Activated T-cell treated with anti-CD3 and anti-CD28 coated beads, Interleukin-2, amount 50 U/mL, for 48 hours (primary cell): ENCODE measurements at regions not wholly inside any gene's neighbourhood (a gene's known extent, or its start where the extent isn't known, plus 50 kb on each side); places are given as distances from the start of the nearest gene placed in this dataset.
"Not testable (repeated sequence)": the region's sequence is repeated elsewhere in the genome, so short reads cannot be mapped to it uniquely, and the experiment has no call there.

Experiments
- DNase-seq, 2 experiments: peaks; one replicate each; pipeline ENCODE4 v3.0.0-alpha.2; 2020

DNA sequence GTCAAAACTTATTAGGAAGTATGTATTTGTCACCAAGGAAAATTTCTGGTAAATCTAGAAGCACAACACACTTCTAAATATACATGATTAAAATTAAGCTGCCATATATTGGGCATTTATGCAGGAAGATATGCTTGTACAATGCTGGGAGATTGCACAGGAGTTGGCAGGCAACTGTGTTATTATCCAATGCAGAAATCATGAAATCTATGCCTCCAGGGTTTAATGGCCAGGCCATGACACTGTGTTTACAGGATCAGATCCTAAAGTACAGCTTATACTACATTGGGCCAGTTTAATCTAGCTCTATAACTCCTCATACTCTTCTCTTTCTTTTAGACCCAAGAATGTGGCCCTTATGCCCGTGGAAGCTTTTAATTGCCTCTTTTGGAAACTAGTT lies 391.4 kb upstream of the DPH6 start:
- DNase-seq = no peak

DNA sequence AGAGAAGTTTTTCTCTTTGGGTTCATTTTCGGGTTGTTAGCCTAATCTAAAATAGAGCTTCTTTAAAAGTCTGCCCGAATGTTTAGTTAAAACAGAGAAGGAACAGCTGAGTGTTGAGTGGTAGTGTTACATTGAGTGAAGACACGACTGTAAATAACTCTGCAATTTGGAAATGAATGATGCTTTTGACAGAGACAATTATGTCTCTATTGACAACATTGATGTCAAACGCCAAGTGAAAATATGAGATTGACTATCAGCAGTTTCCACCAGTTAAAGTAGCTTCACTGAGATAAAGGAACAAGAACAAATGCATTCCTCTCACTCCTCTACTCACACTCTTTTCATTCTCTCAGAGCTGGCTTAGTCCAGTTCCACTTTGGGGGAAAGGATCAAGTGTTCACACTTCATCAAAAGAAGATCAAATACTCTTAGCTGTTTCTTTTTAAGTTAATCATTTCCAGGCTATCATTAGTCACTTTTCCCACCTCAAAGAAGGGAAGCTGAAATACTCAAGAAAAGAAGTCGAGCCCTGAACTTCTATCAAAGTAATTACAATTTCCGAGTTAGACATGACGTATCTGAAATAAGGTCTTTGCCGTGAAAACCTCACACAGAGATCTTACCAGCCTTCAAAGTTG lies 399.1 kb upstream of the DPH6 start:
- DNase-seq = no peak

DNA sequence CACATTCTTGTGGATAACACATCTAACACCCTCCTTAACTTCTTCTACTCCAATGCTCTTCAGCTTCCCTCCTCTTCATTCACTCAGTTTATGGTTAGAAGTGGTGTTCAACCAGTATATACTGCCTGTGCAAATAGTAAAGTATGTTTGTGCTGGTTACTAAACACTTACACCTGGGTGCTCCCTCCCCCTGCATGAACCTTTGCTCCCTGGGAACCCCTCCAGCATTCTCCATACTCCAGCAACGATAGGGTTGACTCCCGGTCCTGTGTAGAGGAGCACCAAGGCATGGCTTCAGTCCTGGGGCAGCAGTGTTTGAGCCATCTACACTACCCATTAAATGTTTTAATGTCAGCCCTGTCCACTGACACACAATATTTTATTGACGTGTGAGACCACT lies 407.5 kb upstream of the DPH6 start:
- DNase-seq = no peak

DNA sequence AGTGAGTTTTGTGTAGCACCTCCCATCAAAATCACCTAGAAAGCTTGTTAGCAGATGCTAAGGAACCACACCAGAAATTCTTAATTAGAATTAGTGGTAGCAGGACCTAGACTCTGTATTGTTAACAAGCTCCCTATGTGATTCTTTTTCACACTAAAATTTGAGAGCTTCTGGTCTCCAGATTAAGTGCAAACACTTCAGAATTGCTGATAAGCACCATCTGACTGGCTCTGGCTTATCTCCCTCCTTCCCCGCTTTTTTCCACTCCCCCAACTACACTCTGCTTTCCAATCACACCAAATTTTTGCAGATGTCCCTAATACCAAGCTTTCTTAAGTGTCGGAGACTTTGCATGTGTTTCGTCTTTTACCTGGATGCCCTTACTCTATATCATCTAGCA lies 410.1 kb upstream of the DPH6 start:
- no peak for DNase-seq

DNA sequence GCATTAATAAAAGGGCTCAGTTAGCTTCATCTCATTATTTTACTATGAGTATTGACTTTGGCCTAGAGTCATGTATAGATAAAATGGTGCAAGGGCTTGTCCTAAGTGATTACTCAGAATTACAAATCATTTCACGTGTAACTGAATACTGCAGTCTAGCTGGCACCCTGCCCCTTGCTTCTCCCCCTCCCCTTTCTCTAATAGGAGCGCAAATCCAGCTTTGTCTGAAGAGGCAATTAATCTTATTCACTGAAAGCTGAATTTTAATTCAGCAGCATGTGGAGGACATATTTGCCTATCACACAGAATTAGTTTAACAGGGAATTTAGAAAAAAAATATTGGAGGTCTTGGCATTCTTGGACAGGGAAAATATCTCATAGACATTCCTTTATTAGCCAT lies 412.1 kb upstream of the DPH6 start:
- no peak for DNase-seq

DNA sequence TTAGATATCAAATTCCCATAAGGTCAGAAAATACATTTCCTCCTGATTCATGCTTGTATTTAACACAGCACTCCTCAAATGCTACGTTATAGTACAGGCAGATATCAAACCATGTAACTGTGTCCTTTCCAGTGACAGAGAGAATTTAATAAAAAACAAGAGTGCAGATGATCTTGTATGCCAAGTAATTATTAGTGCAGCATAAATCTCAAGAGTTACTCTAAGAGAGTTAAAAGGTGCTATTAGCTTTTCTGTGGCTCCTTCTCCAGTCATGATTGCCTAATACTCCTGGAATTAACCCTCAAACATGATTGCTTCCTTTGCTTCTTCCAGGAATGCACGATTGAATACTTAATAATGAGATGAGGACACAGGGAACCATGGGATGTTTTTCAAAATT lies 413.0 kb upstream of the DPH6 start:
- DNase-seq = no peak

DNA sequence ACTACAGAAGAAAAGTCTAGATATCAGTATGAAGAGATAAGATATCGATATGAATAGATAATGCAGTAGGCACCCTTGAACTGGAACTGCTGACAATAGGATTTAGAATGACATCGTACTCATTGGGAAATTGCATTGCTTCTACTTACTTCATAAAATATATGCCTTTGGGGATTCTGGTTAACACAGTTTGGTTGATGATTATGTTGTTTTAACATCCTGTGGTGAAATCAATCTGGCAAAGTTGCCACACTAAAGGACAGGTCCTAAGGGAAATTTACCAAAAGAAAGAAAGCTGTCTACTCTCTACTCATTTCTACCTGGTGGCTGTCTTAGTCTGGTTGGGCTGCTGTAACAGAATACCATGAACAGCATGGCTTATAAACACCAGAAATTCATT lies 417.4 kb upstream of the DPH6 start:
- DNase-seq = no peak

DNA sequence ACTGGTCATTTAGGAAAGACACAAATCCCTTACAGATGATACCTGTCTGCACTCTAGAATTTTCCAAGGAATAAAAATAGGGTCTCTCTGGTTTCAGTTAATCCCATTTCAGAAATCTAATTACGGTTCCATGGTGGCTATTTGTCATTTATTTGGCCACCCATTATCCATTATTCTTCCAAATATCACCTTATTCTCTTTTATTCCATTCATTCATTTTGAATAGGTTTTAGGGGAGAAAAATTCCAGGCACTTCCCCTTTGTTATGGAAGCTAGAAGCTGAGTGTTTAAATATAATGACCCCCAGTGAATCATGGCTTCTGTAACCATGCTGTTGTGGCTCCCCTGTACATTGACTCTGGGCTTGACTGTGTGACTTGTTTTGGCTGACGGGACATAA lies 420.8 kb upstream of the DPH6 start:
- no peak for DNase-seq

DNA sequence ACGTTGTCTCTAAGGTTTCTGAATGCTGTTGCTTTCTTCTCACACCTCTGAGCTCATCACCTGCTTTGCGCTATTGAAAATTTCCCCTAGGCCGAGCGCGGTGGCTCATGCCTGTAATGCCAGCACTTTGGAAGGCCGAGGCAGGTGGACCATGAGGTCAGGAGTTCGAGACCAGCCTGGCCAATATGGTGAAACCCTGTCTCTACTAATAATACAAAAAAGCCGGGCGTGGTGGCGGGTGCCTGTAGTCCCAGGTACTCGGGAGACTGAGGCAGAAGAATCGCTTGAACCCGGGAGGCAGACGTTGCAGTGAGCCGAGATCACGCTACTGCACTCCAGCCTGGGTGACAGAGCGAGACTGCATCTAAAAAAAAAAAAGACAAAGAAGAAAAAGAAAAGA lies 422.0 kb upstream of the DPH6 start:
- not testable (repeated sequence) for DNase-seq

DNA sequence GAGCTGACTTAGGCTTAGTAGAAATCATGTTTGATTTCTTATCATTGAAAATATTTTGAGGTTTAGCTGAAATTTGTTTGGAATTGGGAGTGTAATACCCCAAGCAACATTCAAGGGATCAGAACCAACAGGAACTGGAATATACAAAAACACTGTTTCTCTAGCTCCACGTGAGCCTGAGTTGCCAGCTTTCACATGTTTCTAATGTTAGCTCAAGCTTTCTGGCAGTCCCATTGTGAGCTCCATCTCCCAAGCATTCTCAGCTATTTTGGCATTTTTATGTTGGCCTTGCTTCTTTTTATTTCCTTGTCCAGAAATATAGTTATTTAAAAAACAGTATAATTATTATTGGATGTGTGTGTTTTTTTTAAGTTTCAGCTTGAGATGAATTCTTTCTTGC lies 427.1 kb upstream of the DPH6 start:
- no peak for DNase-seq

DNA sequence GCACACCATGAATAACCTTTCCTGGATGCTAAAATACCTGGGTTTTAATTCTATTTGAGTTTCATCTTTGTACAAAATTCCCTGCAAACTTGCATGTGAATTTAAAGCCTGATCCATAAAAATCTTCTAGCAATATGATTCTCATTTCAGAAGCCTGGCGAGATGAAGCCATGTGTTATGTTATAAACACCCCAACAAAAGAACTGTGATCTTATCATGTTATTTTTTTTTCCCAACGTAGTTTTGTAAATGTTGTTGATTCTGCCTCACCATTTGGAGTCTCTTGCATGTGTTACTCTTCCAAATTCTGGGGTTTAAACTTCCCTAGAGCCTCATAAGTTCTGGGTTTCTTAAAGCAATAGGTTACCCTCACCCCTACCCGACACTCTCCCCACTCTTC lies 428.1 kb upstream of the DPH6 start:
- no peak for DNase-seq

DNA sequence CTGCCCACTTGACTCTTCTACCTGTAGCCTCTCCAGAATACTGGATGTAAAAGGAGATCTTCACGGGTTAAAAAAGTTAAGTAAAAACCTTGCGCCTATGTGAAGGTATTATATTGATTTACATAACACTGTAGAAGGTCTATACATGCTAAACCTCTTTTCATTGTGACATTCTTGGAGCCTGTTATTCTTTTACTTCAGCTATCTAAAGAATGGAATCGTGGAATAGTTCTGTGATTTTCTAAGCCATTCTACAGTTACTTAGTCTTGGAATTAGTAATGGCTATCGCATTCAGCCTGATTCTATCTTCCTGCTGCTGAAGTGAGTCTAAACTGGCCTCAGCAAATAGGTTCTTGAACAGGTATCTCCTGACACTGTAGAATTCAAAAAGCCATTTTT lies 430.0 kb upstream of the DPH6 start:
- DNase-seq = no peak

DNA sequence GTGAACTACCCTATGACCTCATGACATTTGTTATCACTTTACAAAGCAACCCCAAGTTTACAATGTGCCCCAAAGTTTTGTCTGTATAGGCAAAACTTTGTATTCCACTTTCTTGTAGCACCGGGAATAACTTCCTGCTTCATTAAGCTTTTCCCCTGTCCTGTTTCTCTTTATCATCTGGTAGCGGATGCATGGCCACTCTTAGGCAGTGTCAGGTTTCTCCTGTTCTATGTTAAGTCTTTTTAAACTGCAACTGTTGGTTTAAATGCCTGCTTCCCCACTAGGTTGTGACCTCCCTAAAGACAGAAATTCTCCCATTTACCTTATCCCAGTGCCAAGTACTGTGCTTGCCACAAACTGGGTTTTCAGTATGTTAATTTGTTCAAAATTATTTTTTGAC lies 433.6 kb upstream of the DPH6 start:
- DNase-seq = no peak

DNA sequence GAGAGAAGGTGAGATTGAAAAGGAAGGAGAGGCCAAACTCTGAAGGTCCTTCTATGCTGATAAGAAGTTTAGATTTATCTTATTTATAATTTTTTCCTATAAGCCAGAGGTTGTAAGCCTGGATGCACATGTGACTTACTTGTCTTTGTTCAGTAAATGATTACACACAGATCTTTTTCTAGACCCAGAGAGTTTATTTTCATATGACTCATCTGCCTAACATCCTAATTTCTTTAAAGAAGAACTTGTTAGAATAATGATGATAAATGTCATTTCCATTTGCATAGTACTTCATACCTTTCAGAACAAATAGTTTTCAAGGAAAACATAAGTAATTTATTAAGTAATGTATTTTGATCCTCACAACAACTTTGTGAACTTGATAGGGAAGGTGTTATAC lies 434.8 kb upstream of the DPH6 start:
- no peak for DNase-seq

DNA sequence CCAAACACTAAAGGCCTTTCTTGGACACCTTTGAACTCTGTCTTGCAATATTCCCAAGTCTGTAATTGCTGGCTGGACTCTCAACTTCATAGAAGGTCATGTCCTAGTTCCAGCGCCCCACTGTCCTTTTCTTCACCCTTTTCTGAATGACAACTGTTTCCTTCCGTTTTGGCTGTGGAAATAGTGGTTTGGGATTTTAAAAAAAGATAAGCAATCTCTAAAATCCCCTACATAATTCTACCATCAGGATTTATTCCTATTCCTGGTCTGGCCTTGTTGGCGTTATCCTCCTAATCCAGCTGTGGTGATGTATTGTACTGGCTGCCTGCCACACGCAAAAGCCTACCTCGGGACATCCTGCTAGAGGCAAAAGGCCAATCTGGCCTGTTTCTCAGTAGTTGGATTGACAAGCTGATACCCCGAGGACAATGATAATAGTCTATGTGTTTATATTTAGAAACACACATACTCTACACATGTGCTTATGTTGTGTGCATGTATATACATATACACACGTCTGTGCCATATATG lies 440.3 kb upstream of the DPH6 start:
- DNase-seq = no peak

DNA sequence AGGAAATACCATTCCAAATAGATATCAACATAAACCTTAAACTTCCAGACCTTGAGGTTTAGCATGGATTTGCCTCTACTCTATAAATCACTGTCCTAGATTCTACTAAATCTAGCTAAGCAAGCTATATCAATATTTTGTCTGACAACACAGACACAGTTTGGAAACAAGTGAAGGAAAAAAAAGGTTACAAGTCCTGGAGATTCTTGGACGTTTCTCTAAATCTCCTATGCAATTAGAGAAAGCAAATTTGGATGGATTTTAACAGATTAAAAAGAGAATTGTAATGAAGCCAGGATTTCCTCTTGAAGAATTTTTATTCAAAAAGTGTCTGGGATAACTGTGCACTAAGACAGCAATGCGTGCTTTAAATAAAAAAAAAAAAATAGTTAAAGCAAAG lies 441.1 kb upstream of the DPH6 start:
- no peak for DNase-seq

DNA sequence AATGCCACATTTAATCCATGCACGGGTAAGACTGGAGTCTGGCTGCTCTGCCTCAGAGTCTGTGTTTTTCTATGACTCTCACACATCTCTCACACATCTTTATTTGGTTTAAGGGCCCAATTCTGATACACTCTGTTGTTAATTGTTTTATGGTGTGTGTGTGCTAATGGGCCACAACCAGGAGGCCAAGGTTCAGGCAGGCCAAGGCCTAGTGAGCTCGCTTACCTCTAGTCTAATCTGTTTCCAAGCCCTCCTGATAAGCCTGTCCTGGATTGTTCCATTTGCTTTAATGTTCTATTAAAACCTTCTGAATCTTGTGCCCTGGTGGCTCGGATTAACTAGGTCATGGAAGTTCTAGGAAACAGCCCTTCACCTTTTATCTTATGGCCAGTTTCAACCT lies 445.4 kb upstream of the DPH6 start:
- DNase-seq = no peak

DNA sequence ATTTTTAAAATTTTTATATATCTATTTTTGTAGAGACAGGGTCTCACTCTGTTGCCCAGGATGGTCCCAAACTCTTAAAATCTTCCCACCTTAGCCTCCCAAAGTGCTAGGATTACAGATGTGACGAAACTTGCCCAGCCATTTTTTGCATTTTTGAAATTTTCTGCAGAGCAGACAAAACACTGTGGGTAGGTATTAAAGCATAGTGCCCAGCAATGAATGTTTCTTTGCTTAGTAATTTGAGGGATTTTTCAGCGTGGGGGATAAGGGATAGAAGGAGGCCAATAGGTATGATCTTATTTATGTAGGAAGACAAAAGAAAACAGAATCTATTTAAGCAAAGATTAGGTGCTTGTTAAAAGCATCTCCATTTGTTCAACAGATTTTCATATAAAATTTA lies 446.8 kb upstream of the DPH6 start:
- no peak for DNase-seq

DNA sequence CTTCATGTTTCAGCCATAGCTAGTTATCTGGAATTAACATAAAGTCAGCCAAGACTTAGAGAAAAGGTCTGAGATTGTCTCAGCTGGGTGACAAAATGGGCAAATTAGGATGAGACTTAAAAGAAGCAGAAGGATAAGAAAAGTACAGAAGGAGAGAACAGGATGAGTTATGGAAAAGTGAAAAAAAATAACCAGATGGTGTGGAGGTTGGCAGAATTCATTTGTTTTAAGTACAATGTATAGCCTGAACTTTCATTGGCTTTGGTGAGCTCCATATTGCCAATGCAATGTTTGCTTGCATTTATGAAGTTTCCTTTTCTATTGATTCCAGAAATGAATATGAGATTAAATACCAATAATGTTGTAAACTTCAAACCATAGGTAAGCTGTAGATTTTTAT lies 447.2 kb upstream of the DPH6 start:
- no peak for DNase-seq

DNA sequence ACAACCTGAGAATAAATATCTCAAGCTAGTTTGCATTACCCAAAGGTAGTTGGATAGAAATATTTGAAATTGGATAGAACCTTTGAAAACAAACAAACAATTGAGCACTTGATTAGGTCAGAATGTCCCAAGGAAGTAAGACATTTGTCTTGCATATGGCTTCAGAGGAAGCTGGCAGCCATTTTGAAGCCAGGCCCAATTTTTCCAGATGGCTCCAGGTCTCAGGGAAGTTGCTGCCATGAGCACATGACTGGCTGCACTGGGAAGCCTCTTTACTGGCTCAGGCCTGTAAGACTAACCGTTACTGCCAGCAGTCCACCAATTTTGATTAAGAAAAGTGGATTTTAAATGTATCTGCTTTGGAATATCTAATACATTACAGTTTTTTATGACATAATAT lies 448.9 kb upstream of the DPH6 start:
- no peak for DNase-seq

DNA sequence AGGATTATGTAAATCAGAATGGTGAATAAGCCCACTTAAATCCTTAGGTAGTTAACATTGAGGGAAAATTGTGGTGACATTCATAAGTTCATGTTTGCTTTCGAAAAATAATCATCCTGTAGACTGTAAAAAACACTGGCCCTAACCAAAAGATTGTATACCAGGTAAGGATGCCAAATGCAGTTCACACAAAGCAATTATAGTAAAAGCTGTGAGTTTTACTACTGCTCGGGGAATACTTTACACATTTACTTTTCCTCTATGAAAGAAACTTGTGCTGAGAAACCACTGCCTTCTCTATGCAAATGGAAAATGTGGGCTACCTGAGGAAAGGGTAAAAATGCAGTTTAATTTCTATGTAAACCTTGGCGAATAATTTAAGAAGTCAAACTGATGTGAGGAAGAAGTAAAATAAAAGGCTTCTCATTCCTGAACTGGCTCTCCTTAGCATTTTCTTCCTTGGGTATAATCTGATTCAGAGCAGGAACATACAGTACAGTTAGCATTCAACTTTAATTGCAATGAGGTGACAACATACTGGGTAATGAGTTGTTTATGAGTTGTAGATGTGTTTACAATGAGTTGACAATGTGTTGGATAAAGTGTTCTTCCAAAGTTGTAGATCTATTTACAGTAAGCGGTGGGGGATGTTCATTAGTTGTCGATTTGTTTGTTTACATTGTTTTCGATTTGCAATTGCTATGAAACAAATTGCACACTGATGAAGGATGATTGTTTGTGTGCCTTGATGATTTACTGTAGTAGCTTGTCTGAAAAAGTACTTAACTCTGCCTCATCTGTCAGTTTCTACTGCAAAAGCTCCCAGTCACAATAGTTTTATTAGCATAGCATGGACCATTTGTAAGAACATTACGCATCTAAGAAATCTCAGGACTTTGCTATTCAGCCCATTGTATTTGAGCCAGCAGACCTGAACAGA lies 453.0 kb upstream of the DPH6 start:
- DNase-seq = no peak

DNA sequence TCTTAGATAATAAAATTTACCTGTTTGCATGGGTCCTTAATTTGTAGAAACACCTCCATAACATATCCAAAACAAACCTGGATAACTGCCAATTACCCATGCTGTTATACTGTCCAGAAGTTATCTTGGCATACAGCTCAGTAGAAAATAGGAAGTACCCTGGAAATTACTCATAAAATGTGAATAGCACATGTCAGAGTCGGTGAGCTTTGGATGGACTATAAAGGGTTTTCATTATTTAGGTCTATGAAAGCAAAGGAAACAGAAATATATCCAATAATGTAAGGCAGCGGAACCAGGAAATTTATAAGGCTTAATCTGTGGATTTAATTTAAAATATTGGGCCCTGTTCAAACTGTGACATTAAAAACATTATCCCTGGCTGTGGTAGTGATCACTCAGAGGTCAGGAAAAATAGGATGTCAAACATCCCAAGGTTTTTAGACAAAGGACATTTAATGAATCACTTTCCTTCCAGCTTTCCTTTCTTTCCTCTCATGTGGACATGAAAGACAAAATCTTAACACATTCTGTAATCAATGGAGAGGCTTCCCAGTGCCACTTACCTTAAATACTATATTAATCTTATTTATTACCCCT lies 459.0 kb upstream of the DPH6 start:
- DNase-seq = no peak

DNA sequence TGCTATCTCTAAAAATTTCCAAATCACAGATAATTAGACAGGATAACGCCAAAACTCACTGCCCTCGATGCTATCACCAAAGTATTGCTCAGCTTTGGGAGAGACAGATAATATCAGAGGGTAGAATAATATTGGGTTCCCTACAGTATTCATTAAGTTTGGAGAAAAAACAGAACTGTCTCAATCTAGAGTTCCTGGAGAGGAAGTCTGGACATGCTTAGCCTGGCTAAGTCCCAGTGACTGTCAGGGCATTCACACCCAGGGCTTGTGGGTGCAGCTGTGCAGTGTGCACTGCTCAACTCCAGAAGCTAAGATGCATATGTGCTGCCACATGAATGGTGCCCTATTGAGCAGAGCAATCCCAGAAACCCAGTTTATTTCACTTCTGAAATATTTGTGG lies 459.6 kb upstream of the DPH6 start:
- no peak for DNase-seq

DNA sequence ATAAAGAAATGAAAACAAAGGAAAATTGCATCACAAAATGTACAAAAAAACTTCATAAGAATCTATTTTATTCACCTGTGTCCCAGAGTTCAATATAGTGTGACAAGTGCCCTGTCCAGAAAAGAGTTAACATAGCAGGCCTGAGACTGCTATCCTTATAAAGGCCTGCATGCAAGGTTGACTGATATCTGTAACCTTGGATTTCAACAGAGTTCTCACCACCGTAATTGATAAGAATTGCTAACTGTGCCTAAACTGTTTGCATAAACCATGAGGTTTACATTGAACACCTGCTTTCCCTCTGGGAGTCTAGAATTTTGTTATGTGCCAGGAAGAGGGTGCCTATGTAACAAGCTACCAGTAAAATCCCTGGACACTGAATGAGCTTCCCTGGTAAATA lies 461.7 kb upstream of the DPH6 start:
- no peak for DNase-seq
